ENCODE measurements at regions not wholly inside any gene's neighbourhood (a gene's known extent, or its start where the extent isn't known, plus 50 kb on each side); places are given as distances from the start of the nearest gene placed in this dataset.
"Not testable (repeated sequence)": the region's sequence is repeated elsewhere in the genome, so short reads cannot be mapped to it uniquely, and the experiment has no call there.

- H3K36me3 ChIP-seq (ENCODE audit: control insufficient read depth, insufficient read depth, low read length) = no peaks in the 10 kb centered on the region
- DNase-seq = no peak
- 39% methylated on average over 4 of the region's 7 CpGs for WGBS (ENCODE audit: insufficient coverage)
These were observed 68.7 kb upstream of the PRR23C start for GRCh38 chr3:139113231-139113992.

GRCh38 chr3:139113993-139114375 lies 69.3 kb upstream of the PRR23C start:
- H3K36me3 ChIP-seq (ENCODE audit: control insufficient read depth, insufficient read depth, low read length) = no peaks in the 10 kb centered on the region
- no peaks in the 10 kb centered on the region for H3K9me3 ChIP-seq (replicated peaks; ENCODE audit: control insufficient read depth, low read depth, low read length)
- H3K27me3 ChIP-seq (ENCODE audit: control insufficient read depth, insufficient read depth, low read length) = peaks cover 2% of the 10 kb centered on the region
- H3K4me3 ChIP-seq (ENCODE audit: low read length) = no peak overlapping the region
- WGBS (ENCODE audit: insufficient coverage) = 71% methylated on average over 1 of the region's 4 CpGs
- no peak for DNase-seq
- no peaks in the 10 kb centered on the region for H3K4me1 ChIP-seq (ENCODE audit: control insufficient read depth, insufficient read depth, low read length)
- H3K27ac ChIP-seq (ENCODE audit: low read length) = no peak overlapping the region

More at GRCh38 chr3:139113231-139113992, 68.7 kb upstream of the PRR23C start:
- H3K9me3 ChIP-seq (replicated peaks; ENCODE audit: control insufficient read depth, low read depth, low read length) = no peaks in the 10 kb centered on the region
- peaks cover 2% of the 10 kb centered on the region for H3K27me3 ChIP-seq (ENCODE audit: control insufficient read depth, insufficient read depth, low read length)
- no peak overlapping the region for H3K27ac ChIP-seq (ENCODE audit: low read length)
- H3K4me1 ChIP-seq (ENCODE audit: control insufficient read depth, insufficient read depth, low read length) = no peaks in the 10 kb centered on the region
- H3K4me3 ChIP-seq (ENCODE audit: low read length) = no peak overlapping the region

- H3K4me3 ChIP-seq (ENCODE audit: low read length); H3K4me1 ChIP-seq (ENCODE audit: control insufficient read depth, insufficient read depth, low read length); H3K36me3 ChIP-seq (ENCODE audit: control insufficient read depth, insufficient read depth, low read length); H3K27ac ChIP-seq (ENCODE audit: low read length); H3K27me3 ChIP-seq (ENCODE audit: control insufficient read depth, insufficient read depth, low read length); DNase-seq; H3K9me3 ChIP-seq (replicated peaks; ENCODE audit: control insufficient read depth, low read depth, low read length): not testable (repeated sequence)
- WGBS (ENCODE audit: insufficient coverage) = 90% methylated on average over 3 of the region's 7 CpGs
These were observed 71.9 kb upstream of the PRR23C start for GRCh38 chr3:139116631-139117030.

- Histone ChIP-seq H3K36me3 (ENCODE audit: control insufficient read depth, insufficient read depth, low read length) (no peaks in the 10 kb centered on the region), H3K27me3 (ENCODE audit: control insufficient read depth, insufficient read depth, low read length) (no peaks in the 10 kb centered on the region), H3K4me1 (ENCODE audit: control insufficient read depth, insufficient read depth, low read length) (no peaks in the 10 kb centered on the region), H3K9me3 (replicated peaks; ENCODE audit: control insufficient read depth, low read depth, low read length) (no peaks in the 10 kb centered on the region), H3K27ac (ENCODE audit: low read length) (no peak overlapping the region), H3K4me3 (ENCODE audit: low read length) (no peak overlapping the region)
- no peak for DNase-seq
- no CpG with 5 or more reads among the region's 1 CpG for WGBS (ENCODE audit: insufficient coverage)
These were observed 72.5 kb upstream of the PRR23C start for GRCh38 chr3:139117136-139117675.

GRCh38 chr3:139117883-139118760 lies 73.4 kb upstream of the PRR23C start:
- no peak overlapping the region for H3K27ac ChIP-seq (ENCODE audit: low read length)
- H3K4me1 ChIP-seq (ENCODE audit: control insufficient read depth, insufficient read depth, low read length) = no peaks in the 10 kb centered on the region
- H3K4me3 ChIP-seq (ENCODE audit: low read length) = no peak overlapping the region
- 87% methylated on average over 3 of the region's 7 CpGs for WGBS (ENCODE audit: insufficient coverage)
- DNase-seq = no peak
- H3K9me3 ChIP-seq (replicated peaks; ENCODE audit: control insufficient read depth, low read depth, low read length) = no peaks in the 10 kb centered on the region
- H3K27me3 ChIP-seq (ENCODE audit: control insufficient read depth, insufficient read depth, low read length) = no peaks in the 10 kb centered on the region
- no peaks in the 10 kb centered on the region for H3K36me3 ChIP-seq (ENCODE audit: control insufficient read depth, insufficient read depth, low read length)

- WGBS (ENCODE audit: insufficient coverage) = 93% methylated on average over 4 of the region's 4 CpGs
- Histone ChIP-seq H3K27ac (ENCODE audit: low read length) (no peak overlapping the region), H3K36me3 (ENCODE audit: control insufficient read depth, insufficient read depth, low read length) (no peaks in the 10 kb centered on the region), H3K27me3 (ENCODE audit: control insufficient read depth, insufficient read depth, low read length) (no peaks in the 10 kb centered on the region), H3K4me3 (ENCODE audit: low read length) (no peak overlapping the region), H3K4me1 (ENCODE audit: control insufficient read depth, insufficient read depth, low read length) (no peaks in the 10 kb centered on the region), H3K9me3 (replicated peaks; ENCODE audit: control insufficient read depth, low read depth, low read length) (no peaks in the 10 kb centered on the region)
- no peak for DNase-seq
These were observed 74.1 kb upstream of the PRR23C start for GRCh38 chr3:139118835-139119234.

GRCh38 chr3:139119331-139120025 lies 74.8 kb upstream of the PRR23C start:
- H3K4me1 ChIP-seq (ENCODE audit: control insufficient read depth, insufficient read depth, low read length) = no peaks in the 10 kb centered on the region
- H3K36me3 ChIP-seq (ENCODE audit: control insufficient read depth, insufficient read depth, low read length) = no peaks in the 10 kb centered on the region
- DNase-seq = no peak
- no peaks in the 10 kb centered on the region for H3K27me3 ChIP-seq (ENCODE audit: control insufficient read depth, insufficient read depth, low read length)
- no peak overlapping the region for H3K4me3 ChIP-seq (ENCODE audit: low read length)
- H3K27ac ChIP-seq (ENCODE audit: low read length) = no peak overlapping the region
- 91% methylated on average over 1 of the region's 1 CpG for WGBS (ENCODE audit: insufficient coverage)
- no peaks in the 10 kb centered on the region for H3K9me3 ChIP-seq (replicated peaks; ENCODE audit: control insufficient read depth, low read depth, low read length)

- DNase-seq = peak; percentile 18
- Histone ChIP-seq H3K36me3 (ENCODE audit: control insufficient read depth, insufficient read depth, low read length) (no peaks in the 10 kb centered on the region), H3K4me3 (ENCODE audit: low read length) (no peak overlapping the region), H3K27ac (ENCODE audit: low read length) (no peak overlapping the region), H3K4me1 (ENCODE audit: control insufficient read depth, insufficient read depth, low read length) (no peaks in the 10 kb centered on the region), H3K9me3 (replicated peaks; ENCODE audit: control insufficient read depth, low read depth, low read length) (no peaks in the 10 kb centered on the region), H3K27me3 (ENCODE audit: control insufficient read depth, insufficient read depth, low read length) (no peaks in the 10 kb centered on the region)
- WGBS (ENCODE audit: insufficient coverage) = 32% methylated on average over 6 of the region's 9 CpGs
These were observed 75.7 kb upstream of the PRR23C start for GRCh38 chr3:139120086-139121056.

GRCh38 chr3:139121513-139122220 lies 77.0 kb upstream of the PRR23C start:
- Histone ChIP-seq H3K36me3 (ENCODE audit: control insufficient read depth, insufficient read depth, low read length) (no peaks in the 10 kb centered on the region), H3K4me3 (ENCODE audit: low read length) (no peak overlapping the region), H3K27me3 (ENCODE audit: control insufficient read depth, insufficient read depth, low read length) (no peaks in the 10 kb centered on the region), H3K9me3 (replicated peaks; ENCODE audit: control insufficient read depth, low read depth, low read length) (no peaks in the 10 kb centered on the region), H3K4me1 (ENCODE audit: control insufficient read depth, insufficient read depth, low read length) (no peaks in the 10 kb centered on the region), H3K27ac (ENCODE audit: low read length) (no peak overlapping the region)
- WGBS (ENCODE audit: insufficient coverage) = 100% methylated on average over 2 of the region's 8 CpGs
- DNase-seq = no peak
